ENCODE measurements at regions not wholly inside any gene's neighbourhood (a gene's known extent, or its start where the extent isn't known, plus 50 kb on each side); places are given as distances from the start of the nearest gene placed in this dataset.
"Not testable (repeated sequence)": the region's sequence is repeated elsewhere in the genome, so short reads cannot be mapped to it uniquely, and the experiment has no call there.

DNA sequence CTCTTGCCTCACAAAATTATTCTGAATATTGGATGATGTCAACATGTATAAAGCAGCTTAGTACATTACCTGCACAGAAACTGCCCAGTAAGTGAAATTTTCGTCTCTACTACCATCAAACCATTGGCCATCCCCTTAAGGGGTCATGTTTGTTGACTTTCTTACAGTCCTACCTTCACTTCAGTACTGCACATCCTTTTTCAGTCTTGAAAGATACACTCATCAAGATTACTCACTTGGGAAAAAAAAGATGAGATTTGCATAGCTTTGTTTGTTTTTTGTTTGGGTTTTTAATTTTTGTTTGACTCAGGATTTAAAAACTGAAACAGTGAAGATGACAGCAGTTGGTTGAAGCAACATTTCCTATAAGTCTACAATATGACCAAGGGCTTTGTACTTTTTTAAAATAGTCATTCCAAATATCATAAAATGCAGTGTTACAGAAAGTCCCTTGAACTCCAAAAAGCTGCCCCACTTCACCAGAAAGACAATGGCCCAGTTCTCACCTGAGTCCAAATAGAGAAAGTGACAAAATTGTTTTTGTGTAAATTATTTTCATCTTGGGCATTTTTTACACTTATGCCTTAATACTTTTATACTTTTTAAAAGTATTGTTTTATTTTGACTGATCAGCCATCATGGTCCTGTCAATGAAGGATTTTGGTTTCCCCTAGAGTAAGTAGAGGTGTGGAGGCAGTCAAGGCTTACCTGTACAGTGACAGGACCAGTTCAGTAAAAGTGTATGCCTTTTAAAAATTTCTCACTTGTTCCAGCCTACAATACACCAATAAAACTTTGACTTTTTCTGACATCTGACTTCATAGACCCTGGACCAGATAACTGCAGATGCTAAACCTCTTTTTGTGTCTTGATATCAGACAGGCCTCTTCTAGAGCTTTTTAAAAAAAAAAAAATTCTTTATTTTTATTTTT, 59.7 kb upstream of the EDA2R start:
- H3K4me1 Mint-ChIP-seq = no peaks in the 10 kb centered on the region
- no peak overlapping the region for H3K4me3 Mint-ChIP-seq
- H3K36me3 Mint-ChIP-seq = no peaks in the 10 kb centered on the region
- no peak overlapping the region for H3K27ac Mint-ChIP-seq
- ATAC-seq (ENCODE audit: low read depth in 2 of 2) (no peak), DNase-seq (no peak)
- H3K9me3 Mint-ChIP-seq = peaks cover 0 to 12% (median 3%) of the 10 kb centered on the region in 7 donors
- H3K27me3 Mint-ChIP-seq = no peaks in the 10 kb centered on the region

DNA sequence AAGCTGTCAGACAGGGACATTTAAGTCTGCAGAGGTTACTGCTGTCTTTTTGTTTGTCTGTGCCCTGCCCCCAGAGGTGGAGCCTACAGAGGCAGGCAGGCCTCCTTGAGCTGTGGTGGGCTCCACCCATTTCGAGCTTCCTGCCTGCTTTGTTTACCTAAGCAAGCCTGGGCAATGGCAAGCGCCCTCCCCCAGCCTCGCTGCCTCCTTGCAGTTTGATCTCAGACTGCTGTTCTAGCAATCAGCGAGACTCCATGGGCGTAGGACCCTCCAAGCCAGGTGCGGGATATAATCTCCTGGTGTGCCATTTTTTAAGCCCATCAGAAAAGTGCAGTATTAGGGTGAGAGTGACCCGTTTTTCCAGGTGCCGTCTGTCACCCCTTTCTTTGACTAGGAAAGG, 53.6 kb upstream of the EDA2R start:
- H3K27me3 Mint-ChIP-seq; H3K4me1 Mint-ChIP-seq; H3K4me3 Mint-ChIP-seq; H3K36me3 Mint-ChIP-seq; ATAC-seq (ENCODE audit: low read depth in 2 of 2); DNase-seq; H3K27ac Mint-ChIP-seq: not testable (repeated sequence)
- H3K9me3 Mint-ChIP-seq = peaks cover 5 to 29% (median 11%) of the 10 kb centered on the region in 7 donors
